Activated CD8-positive, alpha-beta T cell treated with anti-CD3 and anti-CD28 coated beads, Interleukin-2, amount 10 ng/mL, durations not matched to agents 7 days and 5 days (primary cell): ENCODE measurements at regions not wholly inside any gene's neighbourhood (a gene's known extent, or its start where the extent isn't known, plus 50 kb on each side); places are given as distances from the start of the nearest gene placed in this dataset.

Experiments
- ATAC-seq: fragments of 150-1000 bp; cut with Tn5 transposase; one replicate; pipeline ENCODE4 v1.10.0; 2021; ENCODE audit warnings: moderate library complexity
- CTCF ChIA-PET: fragments of 350-600 bp; sonication (Branson Sonifier 250); formaldehyde crosslinking; loops from one replicate; lab custom pipeline; 2021; ENCODE audit warnings: antibody characterized with exemption; lab: Charles Lee
- POLR2A ChIA-PET: fragments of 350-600 bp; sonication (Branson Sonifier 250); formaldehyde crosslinking; loops from one replicate; lab custom pipeline; 2021; ENCODE audit warnings: antibody characterized with exemption; lab: Charles Lee
- DNase-seq: peaks from one replicate; pipeline ENCODE4 v3.0.0-alpha.2; 2020
- H3K27ac Mint-ChIP-seq: one replicate; pipeline ENCODE4 v1.8.0; 2021; ENCODE audit warnings: mild to moderate bottlenecking, mixed read lengths
- H3K27me3 Mint-ChIP-seq: one replicate; pipeline ENCODE4 v1.8.0; 2021; ENCODE audit warnings: low read depth, mixed read lengths
- H3K36me3 Mint-ChIP-seq: one replicate; pipeline ENCODE4 v1.8.0; 2021; ENCODE audit warnings: low read depth, mixed read lengths
- H3K4me1 Mint-ChIP-seq: one replicate; pipeline ENCODE4 v1.8.0; 2021; ENCODE audit warnings: low read depth, mixed read lengths
- H3K4me3 Mint-ChIP-seq: one replicate; pipeline ENCODE4 v1.8.0; 2021; ENCODE audit warnings: mild to moderate bottlenecking, mixed read lengths
- H3K9me3 Mint-ChIP-seq: one replicate; pipeline ENCODE4 v1.8.0; 2022; ENCODE audit warnings: mixed read lengths; ENCODE audit not compliant: insufficient read depth

- Mint-ChIP-seq H3K4me3 (no peak overlapping the region), H3K4me1 (no peaks in the 10 kb centered on the region), H3K9me3 (no peaks in the 10 kb centered on the region), H3K27me3 (no peaks in the 10 kb centered on the region), H3K27ac (no peak overlapping the region), H3K36me3 (no peaks in the 10 kb centered on the region)
- no peak for ATAC-seq
- no peak for DNase-seq
- ChIA-PET POLR2A (no interaction called here), CTCF (no interaction called here)
Measured at GRCh38 chr6:145483191-145483996, 251.9 kb downstream of the EPM2A start.

DNA sequence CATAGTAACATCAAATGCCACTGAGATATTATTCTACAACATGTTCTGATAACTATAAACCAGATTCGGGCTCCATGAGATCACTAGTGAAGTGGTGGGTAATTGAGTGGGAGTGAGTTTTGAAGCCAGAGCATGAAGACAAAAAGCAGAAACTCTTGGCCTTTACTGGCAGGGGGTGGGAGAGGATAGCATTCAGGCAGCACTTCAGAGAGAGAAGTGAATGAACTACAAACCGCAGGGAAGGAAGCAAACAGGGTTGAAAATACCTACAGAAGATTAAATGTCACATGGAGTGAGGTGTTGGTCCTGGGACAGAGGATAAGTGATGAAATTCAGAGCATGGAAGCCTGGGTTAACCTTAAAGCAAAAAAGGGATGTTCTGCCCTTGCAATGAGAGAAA, 250.0 kb downstream of the EPM2A start:
- DNase-seq (no peak), ATAC-seq (no peak)
- H3K27me3 Mint-ChIP-seq: no peaks in the 10 kb centered on the region
- H3K4me3 Mint-ChIP-seq: no peak overlapping the region
- CTCF ChIA-PET: no interaction called here
- no peaks in the 10 kb centered on the region for H3K36me3 Mint-ChIP-seq
- H3K4me1 Mint-ChIP-seq: no peaks in the 10 kb centered on the region
- POLR2A ChIA-PET: no interaction called here
- H3K9me3 Mint-ChIP-seq: no peaks in the 10 kb centered on the region
- no peak overlapping the region for H3K27ac Mint-ChIP-seq

DNA sequence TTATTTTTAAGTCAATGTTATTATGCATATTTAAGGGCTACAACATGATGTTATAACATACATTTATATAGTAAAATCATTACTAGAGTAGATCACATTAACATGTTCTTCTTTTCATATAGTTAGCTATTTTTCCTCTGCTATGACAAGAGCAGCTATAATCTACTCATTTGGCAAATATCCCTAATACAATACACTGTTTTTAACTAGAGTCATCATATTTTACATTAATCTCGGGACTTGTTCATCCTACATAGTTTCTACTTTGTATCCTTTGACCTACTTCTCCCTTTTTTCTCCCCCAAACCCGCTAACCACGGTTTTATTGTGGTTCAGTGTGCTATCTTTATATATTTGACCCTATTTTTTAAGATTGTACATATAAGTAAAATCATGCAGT, 249.0 kb downstream of the EPM2A start:
- ATAC-seq (no peak), DNase-seq (no peak)
- Mint-ChIP-seq H3K4me1 (no peaks in the 10 kb centered on the region), H3K9me3 (no peaks in the 10 kb centered on the region), H3K36me3 (no peaks in the 10 kb centered on the region), H3K27ac (no peak overlapping the region), H3K27me3 (no peaks in the 10 kb centered on the region), H3K4me3 (no peak overlapping the region)
- ChIA-PET POLR2A (no interaction called here), CTCF (no interaction called here)

- Mint-ChIP-seq H3K9me3 (no peaks in the 10 kb centered on the region), H3K27me3 (no peaks in the 10 kb centered on the region), H3K36me3 (no peaks in the 10 kb centered on the region), H3K27ac (no peak overlapping the region), H3K4me3 (no peak overlapping the region), H3K4me1 (no peaks in the 10 kb centered on the region)
- ChIA-PET CTCF (no interaction called here), POLR2A (no interaction called here)
- DNase-seq (no peak), ATAC-seq (no peak)
Measured at GRCh38 chr6:145489583-145489982, 245.7 kb downstream of the EPM2A start.

DNA sequence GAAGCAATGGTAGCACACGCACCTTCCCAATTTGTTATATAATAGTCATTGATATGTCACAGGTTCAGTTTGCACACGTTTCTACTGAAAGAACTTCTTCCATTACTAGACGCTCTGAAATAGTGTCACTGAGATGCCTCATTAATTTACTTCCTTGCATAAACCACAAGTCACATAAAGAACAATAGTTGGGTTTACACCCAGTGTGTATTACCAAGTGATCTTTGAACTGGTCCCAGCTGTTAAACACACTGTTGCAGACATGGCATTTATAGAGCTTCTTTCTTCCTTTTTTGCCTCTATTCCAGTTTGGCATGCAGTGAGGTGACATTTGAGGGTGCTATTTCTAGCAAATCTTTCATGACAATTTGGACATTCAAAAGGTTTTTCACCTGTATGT, 245.3 kb downstream of the EPM2A start:
- ChIA-PET POLR2A (no interaction called here), CTCF (no interaction called here)
- Mint-ChIP-seq H3K27ac (no peak overlapping the region), H3K4me3 (no peak overlapping the region), H3K4me1 (no peaks in the 10 kb centered on the region), H3K27me3 (no peaks in the 10 kb centered on the region), H3K36me3 (no peaks in the 10 kb centered on the region), H3K9me3 (no peaks in the 10 kb centered on the region)
- no peak for ATAC-seq
- no peak for DNase-seq

DNA sequence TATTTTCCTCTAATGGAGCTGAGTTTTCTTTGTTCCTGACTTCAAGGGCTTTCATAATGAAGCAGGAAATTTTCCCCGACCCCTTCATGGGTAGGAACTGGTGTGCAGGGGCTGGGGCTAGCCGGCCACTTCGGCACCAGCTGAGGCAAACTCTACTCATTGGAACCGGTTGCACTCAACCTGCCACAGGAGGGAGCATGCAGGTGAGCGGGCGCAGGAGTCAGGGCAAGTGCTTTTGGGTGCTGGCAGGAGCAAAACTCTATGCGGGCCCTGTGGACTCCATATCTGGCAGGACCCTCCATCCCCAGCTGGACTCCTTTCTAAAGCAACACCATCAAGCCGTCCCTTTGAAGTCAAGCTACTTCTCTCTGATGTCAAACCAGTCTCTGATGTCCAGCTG, 244.2 kb downstream of the EPM2A start:
- no peak overlapping the region for H3K4me3 Mint-ChIP-seq
- H3K9me3 Mint-ChIP-seq: no peaks in the 10 kb centered on the region
- H3K4me1 Mint-ChIP-seq: no peaks in the 10 kb centered on the region
- ChIA-PET CTCF (no interaction called here), POLR2A (no interaction called here)
- ATAC-seq (no peak), DNase-seq (no peak)
- H3K27ac Mint-ChIP-seq: no peak overlapping the region
- no peaks in the 10 kb centered on the region for H3K36me3 Mint-ChIP-seq
- no peaks in the 10 kb centered on the region for H3K27me3 Mint-ChIP-seq

- Mint-ChIP-seq H3K27ac (no peak overlapping the region), H3K27me3 (no peaks in the 10 kb centered on the region), H3K4me1 (no peaks in the 10 kb centered on the region), H3K4me3 (no peak overlapping the region), H3K36me3 (no peaks in the 10 kb centered on the region), H3K9me3 (no peaks in the 10 kb centered on the region)
- ATAC-seq (no peak), DNase-seq (no peak)
- CTCF ChIA-PET: no interaction called here
- POLR2A ChIA-PET: no interaction called here
Measured at GRCh38 chr6:145497006-145497405, 238.3 kb downstream of the EPM2A start.

- CTCF ChIA-PET: no interaction called here
- no peak for ATAC-seq
Measured at GRCh38 chr6:145498425-145498824, 236.9 kb downstream of the EPM2A start.

DNA sequence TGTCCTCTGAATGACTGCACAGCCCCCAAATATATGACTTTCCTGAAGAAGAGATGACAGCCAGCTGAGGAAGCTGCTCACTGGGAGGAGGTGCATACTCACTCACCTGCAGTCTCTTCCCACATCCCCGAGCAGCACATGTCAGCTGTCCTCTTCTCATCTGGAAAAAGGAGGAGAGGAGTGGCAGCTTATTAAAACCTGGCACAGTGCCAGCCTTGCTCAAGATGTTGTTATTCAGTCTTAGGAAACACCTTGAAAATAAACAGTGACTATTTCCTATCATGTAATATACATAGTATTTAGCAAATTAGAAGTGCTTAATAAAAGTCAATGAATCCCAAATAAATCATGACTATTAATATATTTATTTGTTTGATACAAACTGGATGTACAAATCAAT, 232.9 kb downstream of the EPM2A start:
- no peaks in the 10 kb centered on the region for H3K4me1 Mint-ChIP-seq
- ChIA-PET CTCF (no interaction called here), POLR2A (no interaction called here)
- H3K27ac Mint-ChIP-seq: no peak overlapping the region
- H3K27me3 Mint-ChIP-seq: no peaks in the 10 kb centered on the region
- ATAC-seq: no peak
- H3K9me3 Mint-ChIP-seq: peaks cover 3% of the 10 kb centered on the region
- no peaks in the 10 kb centered on the region for H3K36me3 Mint-ChIP-seq
- H3K4me3 Mint-ChIP-seq: no peak overlapping the region
- no peak for DNase-seq

More at GRCh38 chr6:145498425-145498824, 236.9 kb downstream of the EPM2A start:
- POLR2A ChIA-PET: no interaction called here
- H3K4me3 Mint-ChIP-seq: no peak overlapping the region
- H3K9me3 Mint-ChIP-seq: no peaks in the 10 kb centered on the region
- no peak for DNase-seq
- no peak overlapping the region for H3K27ac Mint-ChIP-seq
- no peaks in the 10 kb centered on the region for H3K4me1 Mint-ChIP-seq
- no peaks in the 10 kb centered on the region for H3K27me3 Mint-ChIP-seq
- H3K36me3 Mint-ChIP-seq: no peaks in the 10 kb centered on the region

DNA sequence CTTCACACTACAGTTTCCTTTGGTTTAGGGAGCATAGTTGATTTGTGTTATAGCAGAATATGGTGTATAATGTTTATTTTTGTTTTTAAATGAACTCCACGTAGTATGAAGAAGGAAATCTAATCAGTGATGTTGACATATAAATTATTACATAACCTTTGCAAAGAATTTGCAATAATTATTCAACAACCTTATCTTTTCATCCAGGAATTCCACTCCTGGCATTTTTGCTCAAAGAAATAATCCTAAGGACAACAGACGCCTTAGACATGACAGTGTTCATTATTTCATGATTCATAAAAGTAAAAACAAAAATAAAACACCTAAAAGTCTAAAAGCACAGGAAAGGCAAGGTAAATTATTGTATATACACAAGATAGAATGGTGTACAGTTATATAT, 229.2 kb downstream of the EPM2A start:
- no peaks in the 10 kb centered on the region for H3K36me3 Mint-ChIP-seq
- CTCF ChIA-PET: no interaction called here
- DNase-seq (no peak), ATAC-seq (no peak)
- no peak overlapping the region for H3K4me3 Mint-ChIP-seq
- H3K4me1 Mint-ChIP-seq: no peaks in the 10 kb centered on the region
- peaks cover 25% of the 10 kb centered on the region for H3K9me3 Mint-ChIP-seq
- no peak overlapping the region for H3K27ac Mint-ChIP-seq
- H3K27me3 Mint-ChIP-seq: no peaks in the 10 kb centered on the region
- POLR2A ChIA-PET: no interaction called here

- Mint-ChIP-seq H3K27ac (no peak overlapping the region), H3K4me1 (no peaks in the 10 kb centered on the region), H3K36me3 (no peaks in the 10 kb centered on the region), H3K4me3 (no peak overlapping the region), H3K9me3 (peaks cover 25% of the 10 kb centered on the region), H3K27me3 (no peaks in the 10 kb centered on the region)
- no peak for ATAC-seq
- no peak for DNase-seq
- CTCF ChIA-PET: no interaction called here
- POLR2A ChIA-PET: no interaction called here
Measured at GRCh38 chr6:145506565-145506964, 228.8 kb downstream of the EPM2A start.

DNA sequence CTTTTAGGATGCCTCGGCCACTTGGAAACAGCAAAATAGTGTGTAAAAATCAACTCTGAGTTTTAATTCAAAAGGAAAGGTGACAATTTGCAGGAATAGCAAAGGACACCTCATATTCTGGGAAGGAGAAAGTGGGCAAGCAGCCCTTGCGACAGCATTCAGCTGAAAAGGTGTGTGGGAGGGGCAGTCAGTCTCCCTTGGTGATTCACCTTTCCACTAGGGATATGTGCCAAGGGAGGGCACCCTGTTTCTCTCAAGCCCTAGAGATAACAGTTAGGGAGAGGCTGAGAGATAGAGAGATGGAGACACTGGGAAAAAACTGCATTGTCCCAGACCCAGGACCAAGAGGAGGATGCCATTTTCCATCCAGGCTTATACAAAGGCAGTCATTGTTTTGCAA, 228.1 kb downstream of the EPM2A start:
- Mint-ChIP-seq H3K9me3 (peaks cover 25% of the 10 kb centered on the region), H3K4me1 (no peaks in the 10 kb centered on the region), H3K27ac (no peak overlapping the region), H3K36me3 (no peaks in the 10 kb centered on the region), H3K4me3 (no peak overlapping the region), H3K27me3 (no peaks in the 10 kb centered on the region)
- DNase-seq (no peak), ATAC-seq (no peak)
- ChIA-PET CTCF (no interaction called here), POLR2A (no interaction called here)

GRCh38 chr6:145508107-145508506, 227.2 kb downstream of the EPM2A start:
- no peak for ATAC-seq

More at GRCh38 chr6:145508107-145508506, 227.2 kb downstream of the EPM2A start:
- no peaks in the 10 kb centered on the region for H3K4me1 Mint-ChIP-seq
- H3K4me3 Mint-ChIP-seq: no peak overlapping the region
- CTCF ChIA-PET: no interaction called here
- DNase-seq: no peak
- H3K36me3 Mint-ChIP-seq: no peaks in the 10 kb centered on the region
- no peak overlapping the region for H3K27ac Mint-ChIP-seq
- POLR2A ChIA-PET: no interaction called here
- H3K27me3 Mint-ChIP-seq: no peaks in the 10 kb centered on the region
- peaks cover 25% of the 10 kb centered on the region for H3K9me3 Mint-ChIP-seq
